AG08396 (cell line): ENCODE measurements at regions not wholly inside any gene's neighbourhood (a gene's known extent, or its start where the extent isn't known, plus 50 kb on each side); places are given as distances from the start of the nearest gene placed in this dataset.
A peak's percentile ranks its signal among the peaks of the same experiment; 100 is the strongest.
"Not testable (repeated sequence)": the region's sequence is repeated elsewhere in the genome, so short reads cannot be mapped to it uniquely, and the experiment has no call there.

Experiments used
- DNase-seq: peaks from one replicate; pipeline ENCODE4 v3.0.0; 2012; ENCODE audit warnings: low spot score, mixed read lengths

DNA sequence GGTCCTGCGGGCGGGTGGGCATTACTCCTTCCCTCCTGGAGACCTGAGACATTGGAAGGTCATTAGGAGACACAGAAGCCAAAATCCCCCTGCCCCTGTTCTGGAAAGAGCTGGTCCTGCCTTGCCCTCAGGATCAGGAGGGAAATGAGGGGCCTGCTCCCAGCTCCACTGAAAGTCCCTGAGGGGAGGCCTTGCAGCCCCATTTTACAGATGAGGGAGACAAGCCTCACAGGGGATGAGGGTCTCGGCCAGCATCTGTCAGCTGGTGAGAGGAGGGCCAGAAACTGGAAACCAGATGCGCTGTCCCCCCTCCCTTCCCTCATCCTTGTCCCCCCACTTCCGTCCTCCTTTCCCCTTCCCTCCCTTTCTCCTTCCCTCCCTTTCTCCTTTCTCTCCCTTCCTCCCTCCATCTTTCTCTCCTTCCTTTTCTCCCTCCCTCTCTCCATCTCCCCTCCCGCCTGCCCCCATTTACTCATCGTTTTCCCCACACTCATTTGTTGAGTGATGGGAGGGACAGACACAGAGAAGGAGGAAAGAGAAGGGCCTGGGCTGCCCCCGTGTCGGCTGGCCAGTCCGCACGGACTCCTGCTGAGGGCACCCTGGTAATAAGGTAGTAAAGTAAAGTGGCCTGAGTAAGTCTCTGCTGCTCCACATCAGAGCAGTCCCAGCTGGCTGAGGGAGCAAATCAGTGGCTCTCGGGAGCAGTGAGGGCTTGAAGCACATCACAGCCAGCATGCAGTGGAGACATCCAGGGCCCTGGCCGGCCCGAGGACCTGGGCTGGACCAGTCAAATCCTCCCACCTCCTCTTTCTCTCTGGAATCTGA lies 112.4 kb upstream of the ALDH1A3 start:
- DNase-seq = peak; percentile 5

DNA sequence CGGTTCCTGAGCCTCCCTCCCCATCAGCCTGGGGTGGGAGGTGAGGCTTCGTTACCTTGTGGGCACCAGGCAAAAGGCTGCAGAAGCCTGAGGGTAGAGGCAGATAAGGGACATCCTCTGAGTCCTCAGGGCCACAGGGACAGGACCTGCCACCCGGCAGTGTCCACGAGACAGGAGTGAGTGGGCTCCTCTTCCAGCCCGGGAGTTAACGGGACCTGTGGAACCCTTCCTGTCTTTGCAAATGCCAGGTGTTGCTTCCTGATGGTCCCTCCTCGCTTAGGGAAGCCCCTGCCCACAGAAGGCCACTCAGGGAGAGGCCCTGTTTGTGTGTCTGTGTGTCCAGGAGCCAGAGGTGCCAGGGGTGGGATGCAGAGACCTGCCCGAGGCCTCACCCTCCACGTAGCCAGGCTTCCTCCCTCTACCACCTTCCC lies 111.1 kb upstream of the ALDH1A3 start:
- DNase-seq = no peak

DNA sequence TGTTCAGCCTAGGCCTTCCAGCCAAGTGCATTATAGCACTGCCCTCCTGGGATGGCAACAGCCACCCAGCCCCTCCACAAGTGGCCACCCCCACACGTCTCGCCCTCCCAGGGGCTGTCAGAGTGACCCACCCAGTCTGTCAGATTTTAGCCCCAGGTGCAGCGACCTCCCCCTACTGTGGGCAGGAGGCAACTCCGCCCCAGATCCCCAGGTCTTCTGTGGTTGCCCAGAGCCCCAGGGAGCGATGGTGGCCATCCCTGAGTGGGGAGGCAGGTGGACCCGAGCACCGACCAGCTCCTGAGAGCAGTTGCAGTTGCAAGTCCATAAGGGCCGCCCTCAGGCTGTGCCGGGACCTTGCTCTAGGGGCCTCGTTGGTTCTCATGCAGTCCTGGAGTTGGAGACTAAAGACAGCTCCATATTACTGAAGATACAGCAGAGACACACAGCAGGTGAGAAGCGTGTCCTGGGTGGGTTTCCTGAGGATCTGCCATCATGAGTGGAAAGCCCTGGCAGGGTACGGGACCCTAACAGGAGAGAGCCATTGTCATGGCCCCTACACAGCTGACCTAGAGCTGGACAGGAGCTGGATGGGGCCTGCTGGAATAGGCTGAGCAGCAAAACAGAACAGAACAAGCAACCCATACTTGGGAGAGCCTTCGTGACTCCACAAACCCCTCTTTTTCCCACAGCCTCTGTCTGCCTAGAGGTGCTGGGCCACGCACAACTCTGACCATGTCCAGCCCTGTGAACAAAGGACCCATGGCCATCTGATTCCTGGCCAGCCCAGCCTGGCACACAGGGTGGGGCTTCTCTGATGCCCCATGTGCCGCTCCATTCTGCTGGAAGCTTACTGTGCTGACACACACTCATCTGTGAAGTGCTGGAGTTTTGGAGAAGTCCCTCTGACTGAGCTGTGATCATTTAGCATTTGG lies 110.3 kb upstream of the ALDH1A3 start:
- DNase-seq = peak; percentile 4

DNA sequence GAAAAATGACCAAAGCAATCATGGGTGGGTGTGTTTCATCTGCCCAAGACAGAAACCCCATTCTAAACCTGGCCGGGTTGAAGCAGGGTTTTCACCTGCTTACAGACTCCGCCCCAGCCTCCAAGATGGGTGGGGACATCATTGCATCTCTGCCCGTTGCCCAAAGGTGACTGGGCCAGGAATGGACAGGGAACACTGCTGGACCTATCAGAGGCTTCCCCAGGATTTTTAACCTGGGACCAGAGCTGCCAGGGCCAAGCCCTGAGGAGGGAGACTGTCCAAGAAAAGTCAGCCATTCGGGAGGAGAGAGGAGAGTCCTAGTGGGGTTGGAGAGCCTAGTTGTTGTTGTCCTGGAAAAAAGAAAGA lies 109.7 kb upstream of the ALDH1A3 start:
- no peak for DNase-seq

DNA sequence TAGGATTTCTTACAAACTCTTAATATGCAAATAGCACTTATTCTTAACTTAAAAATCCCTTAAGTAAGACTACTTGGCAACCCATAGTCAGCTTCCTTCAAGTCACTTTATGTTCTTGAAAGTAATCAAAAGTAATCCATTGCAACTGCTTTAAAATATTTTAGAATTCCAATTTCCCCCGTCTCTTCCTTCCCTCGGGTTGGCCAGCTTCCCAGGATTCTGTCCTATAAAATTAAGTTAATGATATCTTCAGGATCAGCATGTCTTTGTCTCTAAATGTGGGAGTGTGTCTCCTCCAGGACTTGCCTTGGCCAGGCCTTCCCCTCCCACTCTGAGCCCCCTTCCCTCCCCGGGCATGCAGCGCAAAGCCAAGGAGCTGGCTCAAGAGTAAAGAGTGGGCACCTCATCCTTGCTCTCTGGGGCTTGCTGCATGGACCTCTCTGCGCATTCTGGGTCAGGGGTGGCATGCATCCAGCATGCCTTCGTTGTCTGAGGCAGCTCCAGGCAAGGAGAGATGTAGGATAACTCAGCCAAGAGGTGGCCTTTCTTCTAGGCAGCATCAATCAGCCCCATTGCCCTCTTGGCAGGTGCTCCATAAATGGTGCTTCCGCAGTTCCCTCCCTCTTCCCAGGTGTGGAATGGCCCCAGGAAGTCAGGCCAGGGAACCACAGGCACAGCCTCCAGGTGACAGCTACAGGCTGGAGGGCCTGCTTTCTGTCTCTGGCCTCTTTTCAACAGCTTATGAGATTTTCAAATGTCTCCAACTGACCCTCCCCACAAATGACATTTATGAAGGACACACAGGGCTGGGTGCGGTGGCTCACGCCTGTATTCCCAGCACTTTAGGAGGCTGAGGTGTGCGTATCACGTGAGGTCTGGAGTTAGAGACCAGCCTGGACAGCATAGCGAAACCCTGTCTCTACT lies 108.7 kb upstream of the ALDH1A3 start:
- peak; percentile 7 for DNase-seq

DNA sequence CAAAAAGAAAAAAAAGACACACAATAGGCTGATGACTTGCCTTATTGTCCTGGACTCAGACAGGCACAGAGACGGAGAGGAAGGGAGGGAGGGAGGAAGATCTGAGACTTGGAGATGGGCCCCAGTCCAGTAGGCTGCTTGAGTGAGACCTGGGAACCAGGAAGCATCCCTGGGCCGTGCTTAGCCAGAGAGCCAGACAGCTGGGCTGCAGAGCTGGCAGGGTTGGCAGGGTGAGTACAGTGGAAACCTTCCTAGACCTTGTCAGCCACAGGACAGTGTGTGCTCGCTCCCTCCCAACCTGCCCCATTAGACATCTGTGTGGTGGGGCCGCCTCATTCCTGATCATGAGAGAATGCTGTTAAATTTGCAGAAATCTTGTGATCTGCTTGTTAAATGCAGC lies 107.9 kb upstream of the ALDH1A3 start:
- peak; percentile 3 for DNase-seq

DNA sequence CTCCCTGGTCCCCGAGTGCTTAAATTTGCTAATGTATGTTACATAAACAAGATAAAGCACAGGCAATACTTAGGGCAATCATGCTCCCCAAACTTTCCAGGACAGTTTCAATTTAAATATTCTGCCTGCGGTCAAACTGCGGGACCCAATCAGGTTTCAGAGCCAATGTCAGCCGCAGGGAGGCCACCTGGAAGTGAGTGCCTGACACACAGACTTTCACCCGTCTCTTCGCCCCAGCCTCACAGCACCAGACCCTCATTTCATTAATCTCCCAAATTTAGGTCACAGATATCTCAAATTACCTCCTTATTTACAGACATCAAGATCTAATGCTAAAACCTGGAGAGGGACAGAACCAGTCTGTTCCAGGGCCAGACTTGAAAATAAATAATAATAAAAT lies 107.2 kb upstream of the ALDH1A3 start:
- DNase-seq = no peak

DNA sequence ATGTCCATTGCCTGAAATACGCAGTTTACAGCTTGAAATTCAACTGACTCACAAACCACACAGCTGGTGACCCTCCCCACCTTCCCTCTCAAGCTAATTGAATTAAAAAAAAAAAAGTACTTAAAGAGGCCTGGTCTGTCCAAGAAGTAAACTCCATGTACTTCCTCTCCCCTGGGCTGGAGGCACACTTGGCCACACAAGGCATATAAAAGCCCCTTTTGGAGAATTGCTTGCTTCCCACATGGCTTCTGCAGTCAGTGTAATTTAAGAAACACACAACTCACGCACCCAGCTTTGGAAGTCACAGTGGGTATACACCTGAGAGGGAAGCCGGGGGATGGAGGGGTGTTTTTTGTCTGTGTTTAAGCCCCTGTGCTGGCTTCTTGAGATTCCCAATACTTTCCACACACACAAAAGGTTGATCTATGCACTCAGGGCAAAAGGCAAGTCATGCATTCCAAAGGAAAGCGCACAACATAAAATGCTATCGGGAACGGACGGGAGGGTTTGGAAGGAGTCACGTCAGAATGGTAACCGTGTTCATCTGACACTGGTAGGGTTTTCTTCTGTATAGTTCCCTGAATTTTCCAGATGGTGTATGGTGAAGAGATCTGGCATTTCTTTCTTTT lies 106.6 kb upstream of the ALDH1A3 start:
- no peak for DNase-seq

DNA sequence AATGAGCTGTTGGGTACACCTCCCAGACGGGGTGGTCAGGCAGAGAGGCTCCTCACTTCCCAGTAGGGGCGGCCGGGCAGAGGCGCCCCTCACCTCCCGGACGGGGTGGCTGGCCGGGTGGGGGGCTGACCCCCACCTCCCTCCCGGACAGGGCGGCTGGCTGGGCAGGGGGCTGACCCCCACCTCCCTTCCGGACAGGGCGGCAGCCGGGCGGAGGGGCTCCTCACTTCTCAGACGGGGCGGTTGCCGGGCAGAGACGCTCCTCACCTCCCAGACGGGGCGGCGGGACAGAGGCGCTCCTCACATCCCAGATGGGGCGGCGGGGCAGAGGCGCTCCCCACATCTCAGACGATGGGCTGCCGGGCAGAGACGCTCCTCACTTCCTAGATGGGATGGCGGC lies 105.6 kb upstream of the ALDH1A3 start:
- not testable (repeated sequence) for DNase-seq

DNA sequence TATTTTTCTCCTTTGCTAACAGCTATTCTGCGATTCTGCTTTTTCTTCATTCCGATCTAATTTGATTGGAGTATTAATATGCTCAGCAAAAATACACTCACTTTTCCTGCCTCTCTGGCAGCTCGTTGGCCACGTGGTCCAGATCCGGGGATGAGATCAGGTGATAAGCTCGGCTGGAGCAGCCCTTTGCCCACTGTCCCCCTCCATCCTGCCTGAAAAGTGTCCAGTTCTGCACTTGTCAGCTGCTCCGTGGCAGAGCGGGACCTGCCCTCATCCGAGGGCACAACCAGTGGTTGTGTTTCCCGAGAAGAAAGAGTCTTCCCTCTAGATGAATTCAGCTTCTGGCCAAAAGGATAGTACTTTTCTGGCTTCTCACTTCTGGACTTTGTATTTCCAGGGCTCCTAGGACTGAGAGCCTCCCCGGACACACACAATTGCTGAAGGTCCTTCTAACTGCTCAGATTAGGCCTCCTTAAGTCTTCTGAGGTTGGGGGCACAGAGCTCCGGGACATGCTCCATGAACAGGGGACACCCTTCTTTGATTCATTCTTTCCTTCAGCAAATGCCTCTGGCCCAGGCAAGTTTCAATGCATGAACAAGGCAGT lies 103.9 kb upstream of the ALDH1A3 start:
- DNase-seq = no peak

DNA sequence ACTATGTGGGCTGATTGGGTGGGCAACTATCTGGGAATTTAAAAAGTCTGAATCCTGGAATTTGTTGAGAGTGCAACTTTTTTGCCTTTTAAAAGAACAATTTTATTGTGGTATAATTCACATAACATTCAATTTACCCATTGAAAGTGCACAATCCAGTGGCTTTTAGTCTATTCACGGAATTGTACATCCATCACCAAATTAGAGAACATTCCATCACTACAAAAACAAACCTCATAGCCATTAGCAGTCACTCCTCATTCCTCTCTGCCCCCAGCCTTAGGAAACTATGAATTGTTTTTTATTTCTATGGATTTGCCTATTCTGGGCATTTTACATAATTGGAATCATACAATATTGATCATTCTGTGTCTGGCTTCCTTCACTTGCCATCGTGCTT lies 101.8 kb upstream of the ALDH1A3 start:
- no peak for DNase-seq

DNA sequence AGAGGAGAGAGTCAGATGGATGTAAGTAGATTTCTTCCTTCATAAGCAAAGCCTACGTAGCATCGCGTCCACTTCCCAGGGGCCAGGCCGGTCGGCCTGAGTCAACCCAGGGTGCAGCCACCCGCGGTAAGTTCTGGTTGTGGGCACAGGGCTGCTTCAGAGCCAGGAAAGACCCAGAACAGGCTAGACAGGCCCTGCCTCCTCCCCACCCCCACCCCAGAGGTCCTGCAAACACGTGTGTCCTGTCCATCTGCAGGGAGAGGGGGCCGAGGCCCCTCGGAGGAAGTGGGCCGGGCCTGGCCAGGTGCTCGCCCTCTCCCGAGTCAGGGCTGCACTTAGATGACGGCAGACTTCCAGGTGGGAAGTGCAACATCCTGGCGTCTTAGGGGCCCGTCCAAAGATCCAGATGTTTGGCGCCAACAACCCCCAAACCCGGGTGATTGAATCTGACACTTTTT lies 100.8 kb upstream of the ALDH1A3 start:
- no peak for DNase-seq

DNA sequence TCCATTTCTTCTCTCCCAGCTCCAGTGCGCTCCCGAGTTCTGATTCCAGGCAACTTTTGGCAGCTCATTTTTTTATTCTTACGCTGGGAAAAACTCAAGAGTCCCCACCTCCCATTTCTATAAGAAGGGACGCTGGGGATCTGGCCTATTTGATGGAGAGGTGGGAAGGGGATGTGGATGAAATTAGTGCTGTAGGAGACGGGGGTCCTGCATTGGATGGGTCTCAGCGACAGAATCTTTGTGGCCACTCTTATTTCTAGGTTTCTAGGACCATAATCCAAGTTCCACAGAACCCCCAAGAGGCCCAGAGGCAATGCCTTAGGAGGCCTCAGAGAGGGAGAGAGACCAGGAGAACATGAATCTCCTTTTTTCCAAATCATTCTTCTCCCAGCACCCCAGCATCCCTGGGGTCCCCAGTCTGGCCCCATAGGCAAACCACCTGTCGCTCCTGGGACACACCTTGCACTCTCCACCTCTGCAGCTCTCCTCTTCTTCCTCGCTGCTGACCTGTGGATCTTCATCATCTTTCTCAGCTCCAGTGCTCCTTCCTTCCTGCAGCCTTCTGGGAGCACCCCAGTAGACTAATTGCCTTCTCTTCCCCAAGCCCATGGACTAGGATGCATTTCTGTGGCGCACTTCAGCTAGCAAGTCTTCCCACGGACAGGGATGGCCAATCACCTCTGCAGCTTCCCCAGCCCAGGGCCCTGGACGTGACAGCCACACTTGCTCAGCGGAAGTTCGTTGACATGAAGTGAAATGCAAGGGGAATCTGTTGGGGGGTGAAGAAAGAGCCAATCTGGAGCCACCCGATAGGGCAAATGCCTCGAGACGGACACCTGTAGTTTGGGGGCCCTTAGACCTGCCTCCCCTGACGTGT lies 100.1 kb upstream of the ALDH1A3 start:
- DNase-seq = no peak

DNA sequence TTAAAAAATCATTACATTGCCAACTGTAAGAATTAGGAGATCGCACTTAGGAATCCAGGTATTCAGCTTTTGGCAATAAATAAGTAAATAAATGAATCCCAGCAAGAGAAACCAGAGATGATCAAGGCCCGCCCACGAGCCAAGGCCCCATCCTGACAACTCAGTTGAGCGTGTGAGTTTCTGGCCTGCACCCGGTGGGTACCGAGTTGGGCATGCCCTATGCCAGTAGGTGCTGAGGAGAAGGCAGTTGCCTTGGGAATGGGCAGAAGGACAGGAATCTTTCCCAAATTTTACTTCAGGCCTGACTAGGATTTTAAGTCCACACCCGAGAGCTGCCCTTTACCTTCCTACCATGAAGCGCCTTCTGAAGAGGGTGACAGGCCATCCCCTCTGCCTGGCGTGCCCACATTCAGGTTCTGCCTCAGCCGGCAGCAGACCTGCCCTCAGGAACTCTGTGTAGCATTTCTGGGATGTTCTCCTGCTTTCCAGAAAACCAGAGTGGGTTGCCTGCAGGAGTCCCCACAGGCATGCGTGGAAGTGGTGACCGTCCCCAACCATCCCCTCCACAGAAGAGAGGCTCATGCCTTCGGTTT lies 99.3 kb upstream of the ALDH1A3 start:
- no peak for DNase-seq

DNA sequence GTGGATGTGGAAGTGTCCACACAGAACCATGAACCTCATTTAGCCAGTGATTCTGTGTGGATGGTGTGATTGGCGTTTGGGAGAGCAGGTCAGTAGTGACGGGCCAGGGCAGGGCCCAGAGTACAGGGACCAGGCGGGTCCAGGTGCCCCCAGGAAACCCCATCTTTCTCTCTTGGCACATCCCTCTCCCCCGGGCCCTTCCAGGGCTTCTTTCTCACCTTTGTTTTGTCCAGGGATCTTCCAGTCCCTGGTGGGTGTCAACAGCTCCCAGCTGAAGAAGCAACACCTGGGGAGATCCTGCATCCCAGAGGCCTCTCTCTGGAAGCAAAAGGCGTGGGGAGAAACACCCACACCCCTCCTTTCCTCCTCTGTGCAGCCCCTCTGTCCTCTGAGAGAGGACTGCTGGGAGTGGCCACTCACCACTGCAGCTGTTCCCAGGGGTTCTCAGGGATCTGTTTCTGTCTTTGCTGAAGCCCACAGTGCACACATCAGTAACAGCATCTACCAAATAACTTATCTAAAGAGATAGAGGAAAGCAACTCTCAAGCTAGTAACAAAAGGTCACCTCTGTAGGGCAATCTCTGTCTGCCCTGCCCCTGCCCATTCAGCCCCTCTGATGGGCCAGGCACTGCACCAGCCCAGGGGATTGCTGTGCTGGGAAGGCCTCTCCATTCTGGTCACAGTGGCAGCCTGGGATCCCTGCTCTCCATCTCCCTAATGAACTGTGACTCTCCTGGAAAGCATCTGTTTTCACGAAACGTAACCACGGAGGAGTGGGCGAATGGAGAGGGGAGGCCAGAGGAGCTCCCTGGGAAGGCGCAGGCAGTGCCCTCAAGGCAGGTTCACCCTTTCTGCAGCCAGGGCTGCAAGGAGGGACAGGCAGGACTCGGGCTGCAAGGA lies 98.3 kb upstream of the ALDH1A3 start:
- DNase-seq = no peak

DNA sequence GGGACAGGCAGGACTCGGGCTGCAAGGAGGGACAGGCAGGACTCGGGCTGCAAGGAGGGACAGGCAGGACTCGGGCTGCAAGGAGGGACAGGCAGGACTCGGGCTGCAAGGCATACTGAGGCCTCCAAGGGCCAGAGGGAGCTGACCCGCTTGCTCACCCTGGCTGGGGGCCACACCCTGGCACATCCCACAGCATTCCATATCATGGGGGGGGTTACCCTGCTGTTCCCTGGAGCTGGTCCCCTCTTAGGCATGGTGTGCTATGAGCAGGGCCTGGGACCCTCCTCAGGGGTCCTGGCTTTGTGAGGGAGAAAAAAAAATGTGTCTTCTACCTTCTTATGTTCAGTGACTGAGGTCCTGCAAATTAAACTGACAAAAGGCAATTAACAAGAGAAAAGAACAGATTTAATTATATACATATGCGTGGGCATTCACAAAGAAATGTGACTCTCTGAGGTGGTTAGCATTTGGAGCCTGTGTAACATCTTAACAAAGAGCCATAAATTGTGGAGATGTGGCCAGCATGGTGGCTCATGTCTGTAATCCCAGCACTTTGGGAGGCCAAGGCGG lies 97.6 kb upstream of the ALDH1A3 start:
- no peak for DNase-seq

DNA sequence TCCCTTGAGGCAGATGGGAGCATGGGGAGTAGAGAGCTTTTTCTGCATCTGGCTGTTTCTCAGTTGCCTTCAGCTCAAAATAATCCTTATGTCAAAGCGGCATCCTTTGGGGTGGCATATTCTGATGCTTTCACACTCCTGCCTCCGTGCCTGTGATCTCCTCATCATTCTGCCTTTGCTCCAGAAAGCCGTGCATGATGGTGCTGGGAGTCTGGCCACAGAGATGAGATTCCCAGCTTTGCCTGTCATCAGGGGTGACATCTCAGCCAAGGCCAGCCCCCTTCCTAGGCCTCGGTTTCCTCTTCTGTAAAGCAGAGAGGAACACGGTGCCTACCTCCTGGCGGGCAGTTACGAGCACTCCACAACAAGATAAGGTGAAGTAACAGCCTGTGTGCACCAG lies 96.3 kb upstream of the ALDH1A3 start:
- no peak for DNase-seq
